CD4-positive, CD25-positive, alpha-beta regulatory T cell (primary cell): ENCODE measurements at regions not wholly inside any gene's neighbourhood (a gene's known extent, or its start where the extent isn't known, plus 50 kb on each side); places are given as distances from the start of the nearest gene placed in this dataset.

Source experiments
- ATAC-seq, 2 donors: fragments of 150-1000 bp; cut with Tn5 transposase; one replicate each; pipeline ENCODE4 v1.10.0; 2021; ENCODE audit warnings: low read depth in 2 of 2, moderate number of reproducible peaks in 2 of 2, moderate library complexity in 1 of 2
- DNase-seq, 3 donors: peaks; one replicate each; pipeline versions ENCODE4 v3.0.0 to v3.0.0-alpha.2; 2012 to 2022; ENCODE audit warnings: mixed read lengths in 1 of 3
- H3K27ac ChIP-seq: one replicate; pipeline ENCODE4 v1.7.0; 2013; ENCODE audit warnings: mild to moderate bottlenecking, low read length; ENCODE audit not compliant: insufficient read depth, poor library complexity, severe bottlenecking
- H3K27me3 ChIP-seq: one replicate; pipeline ENCODE4 v1.7.0; 2013; ENCODE audit warnings: low read length; ENCODE audit not compliant: control insufficient read depth, insufficient read depth
- H3K36me3 ChIP-seq: one replicate; pipeline ENCODE4 v1.7.0; 2013; ENCODE audit warnings: mild to moderate bottlenecking, low read length, moderate library complexity; ENCODE audit not compliant: control insufficient read depth, insufficient read depth
- H3K4me1 ChIP-seq: 2 replicates; pipeline ENCODE4 v1.7.0; 2013; ENCODE audit warnings: mild to moderate bottlenecking, low read length; ENCODE audit not compliant: insufficient read depth, control insufficient read depth, poor library complexity, severe bottlenecking
- H3K4me3 ChIP-seq: one replicate; pipeline ENCODE4 v1.7.0; 2013; ENCODE audit warnings: low read depth, mild to moderate bottlenecking, low read length, moderate library complexity
- H3K9me3 ChIP-seq, 2 experiments: 1 replicate in 1 of 2; 2 replicates in 1 of 2; pipeline ENCODE4 v1.7.0; 2013; ENCODE audit warnings: low read length in 2 of 2, mild to moderate bottlenecking in 1 of 2, moderate library complexity in 1 of 2; ENCODE audit not compliant: control insufficient read depth in 2 of 2
- H3K27ac Mint-ChIP-seq, 3 donors: one replicate each; pipeline ENCODE4 v1.8.0; 2020 to 2022; ENCODE audit warnings: mild to moderate bottlenecking in 3 of 3, mixed read lengths in 3 of 3, moderate library complexity in 2 of 3
- H3K27me3 Mint-ChIP-seq: one replicate; pipeline ENCODE4 v1.8.0; 2022; ENCODE audit warnings: mild to moderate bottlenecking, mixed read lengths
- H3K36me3 Mint-ChIP-seq: one replicate; pipeline ENCODE4 v1.8.0; 2020; ENCODE audit warnings: mixed read lengths
- H3K4me1 Mint-ChIP-seq, 4 donors: one replicate each; pipeline ENCODE4 v1.8.0; 2020 to 2022; ENCODE audit warnings: mixed read lengths in 4 of 4, mild to moderate bottlenecking in 1 of 4
- H3K4me3 Mint-ChIP-seq, 4 donors: one replicate each; pipeline ENCODE4 v1.8.0; 2020 to 2022; ENCODE audit warnings: mild to moderate bottlenecking in 4 of 4, mixed read lengths in 4 of 4, moderate library complexity in 3 of 4
- H3K9me3 Mint-ChIP-seq, 7 donors: one replicate each; pipeline ENCODE4 v1.8.0; 2020 to 2022; ENCODE audit warnings: mixed read lengths in 7 of 7, mild to moderate bottlenecking in 3 of 7, moderate library complexity in 2 of 7

GRCh38 chr3:63146154-63146553, 132.0 kb upstream of the SYNPR start:
- Histone ChIP-seq H3K36me3 (no peaks in the 10 kb centered on the region), H3K4me1 (no peaks in the 10 kb centered on the region), H3K27me3 (no peaks in the 10 kb centered on the region), H3K4me3 (no peak overlapping the region), H3K27ac (no peak overlapping the region), H3K9me3 (no peaks in the 10 kb centered on the region)
- H3K27me3 Mint-ChIP-seq: no peaks in the 10 kb centered on the region
- peaks cover 0 to 12% (median 4%) of the 10 kb centered on the region in 7 donors for H3K9me3 Mint-ChIP-seq
- H3K4me1 Mint-ChIP-seq: no peaks in the 10 kb centered on the region
- no peak overlapping the region for H3K4me3 Mint-ChIP-seq
- DNase-seq (no peak), ATAC-seq (no peak)
- H3K27ac Mint-ChIP-seq: no peak overlapping the region
- H3K36me3 Mint-ChIP-seq: no peaks in the 10 kb centered on the region

GRCh38 chr3:63150880-63151279, 127.2 kb upstream of the SYNPR start:
- Mint-ChIP-seq H3K36me3 (no peaks in the 10 kb centered on the region), H3K27ac (no peak overlapping the region), H3K9me3 (peaks cover 0 to 21% (median 0%) of the 10 kb centered on the region in 7 donors), H3K4me3 (no peak overlapping the region), H3K4me1 (no peaks in the 10 kb centered on the region), H3K27me3 (no peaks in the 10 kb centered on the region)
- no peak overlapping the region for H3K27ac ChIP-seq
- ATAC-seq (no peak), DNase-seq (no peak)
- H3K9me3 ChIP-seq: no peaks in the 10 kb centered on the region
- H3K36me3 ChIP-seq: no peaks in the 10 kb centered on the region
- H3K27me3 ChIP-seq: no peaks in the 10 kb centered on the region
- no peak overlapping the region for H3K4me3 ChIP-seq
- no peaks in the 10 kb centered on the region for H3K4me1 ChIP-seq

GRCh38 chr3:63151897-63152296, 126.2 kb upstream of the SYNPR start:
- no peaks in the 10 kb centered on the region for H3K9me3 ChIP-seq
- H3K4me1 Mint-ChIP-seq: no peaks in the 10 kb centered on the region
- H3K27ac ChIP-seq: no peak overlapping the region
- H3K4me1 ChIP-seq: no peaks in the 10 kb centered on the region
- no peak overlapping the region for H3K4me3 ChIP-seq
- H3K27ac Mint-ChIP-seq: no peak overlapping the region
- no peaks in the 10 kb centered on the region for H3K36me3 Mint-ChIP-seq
- no peaks in the 10 kb centered on the region for H3K27me3 ChIP-seq
- H3K9me3 Mint-ChIP-seq: peaks cover 0 to 22% (median 0%) of the 10 kb centered on the region in 7 donors
- no peak for DNase-seq
- no peaks in the 10 kb centered on the region for H3K36me3 ChIP-seq
- no peaks in the 10 kb centered on the region for H3K27me3 Mint-ChIP-seq
- no peak for ATAC-seq
- no peak overlapping the region for H3K4me3 Mint-ChIP-seq

GRCh38 chr3:63159764-63160163, 118.3 kb upstream of the SYNPR start:
- no peaks in the 10 kb centered on the region for H3K4me1 ChIP-seq
- DNase-seq (no peak), ATAC-seq (no peak)
- H3K27me3 Mint-ChIP-seq: no peaks in the 10 kb centered on the region
- H3K36me3 ChIP-seq: no peaks in the 10 kb centered on the region
- H3K4me3 Mint-ChIP-seq: no peak overlapping the region
- H3K36me3 Mint-ChIP-seq: no peaks in the 10 kb centered on the region
- H3K9me3 Mint-ChIP-seq: peaks cover 0 to 8% (median 0%) of the 10 kb centered on the region in 7 donors
- no peaks in the 10 kb centered on the region for H3K4me1 Mint-ChIP-seq
- no peaks in the 10 kb centered on the region for H3K27me3 ChIP-seq
- H3K4me3 ChIP-seq: no peak overlapping the region
- no peak overlapping the region for H3K27ac Mint-ChIP-seq
- peaks cover 0 to 3% of the 10 kb centered on the region in 2 experiments for H3K9me3 ChIP-seq
- H3K27ac ChIP-seq: no peak overlapping the region

GRCh38 chr3:63167113-63167512, 111.0 kb upstream of the SYNPR start:
- no peak overlapping the region for H3K27ac Mint-ChIP-seq
- no peaks in the 10 kb centered on the region for H3K4me1 Mint-ChIP-seq
- H3K4me3 Mint-ChIP-seq: no peak overlapping the region
- no peaks in the 10 kb centered on the region for H3K27me3 ChIP-seq
- no peaks in the 10 kb centered on the region for H3K27me3 Mint-ChIP-seq
- no peak for ATAC-seq
- no peak for DNase-seq
- no peaks in the 10 kb centered on the region for H3K36me3 ChIP-seq
- H3K4me3 ChIP-seq: no peak overlapping the region
- H3K9me3 ChIP-seq: no peaks in the 10 kb centered on the region
- no peak overlapping the region for H3K27ac ChIP-seq
- H3K36me3 Mint-ChIP-seq: no peaks in the 10 kb centered on the region
- no peaks in the 10 kb centered on the region for H3K4me1 ChIP-seq
- H3K9me3 Mint-ChIP-seq: peaks cover 0 to 22% (median 2%) of the 10 kb centered on the region in 7 donors

- H3K36me3 ChIP-seq: no peaks in the 10 kb centered on the region
- H3K4me1 ChIP-seq: no peaks in the 10 kb centered on the region
- Mint-ChIP-seq H3K4me1 (no peaks in the 10 kb centered on the region), H3K27ac (no peak overlapping the region), H3K4me3 (no peak overlapping the region), H3K36me3 (no peaks in the 10 kb centered on the region), H3K9me3 (peaks cover 0 to 22% (median 2%) of the 10 kb centered on the region in 7 donors), H3K27me3 (no peaks in the 10 kb centered on the region)
- H3K27me3 ChIP-seq: no peaks in the 10 kb centered on the region
- H3K9me3 ChIP-seq: no peaks in the 10 kb centered on the region
- DNase-seq (no peak), ATAC-seq (no peak)
- H3K4me3 ChIP-seq: no peak overlapping the region
- H3K27ac ChIP-seq: no peak overlapping the region
Observed at GRCh38 chr3:63168179-63168578, 109.9 kb upstream of the SYNPR start.

GRCh38 chr3:63179862-63180522, 98.1 kb upstream of the SYNPR start:
- H3K9me3 Mint-ChIP-seq: peaks cover 0 to 20% (median 5%) of the 10 kb centered on the region in 7 donors
- no peak overlapping the region for H3K4me3 Mint-ChIP-seq
- Histone ChIP-seq H3K36me3 (no peaks in the 10 kb centered on the region), H3K27me3 (no peaks in the 10 kb centered on the region), H3K9me3 (peaks cover 0 to 2% of the 10 kb centered on the region in 2 experiments), H3K27ac (no peak overlapping the region), H3K4me3 (no peak overlapping the region), H3K4me1 (no peaks in the 10 kb centered on the region)
- DNase-seq (no peak), ATAC-seq (no peak)
- no peaks in the 10 kb centered on the region for H3K27me3 Mint-ChIP-seq
- H3K36me3 Mint-ChIP-seq: no peaks in the 10 kb centered on the region
- no peaks in the 10 kb centered on the region for H3K4me1 Mint-ChIP-seq
- H3K27ac Mint-ChIP-seq: no peak overlapping the region

- no peak overlapping the region for H3K27ac ChIP-seq
- ATAC-seq: no peak
- Mint-ChIP-seq H3K4me3 (no peak overlapping the region), H3K36me3 (no peaks in the 10 kb centered on the region), H3K27me3 (no peaks in the 10 kb centered on the region), H3K27ac (no peak overlapping the region), H3K4me1 (no peaks in the 10 kb centered on the region), H3K9me3 (peaks cover 0 to 9% (median 4%) of the 10 kb centered on the region in 7 donors)
- H3K4me1 ChIP-seq: no peaks in the 10 kb centered on the region
- no peaks in the 10 kb centered on the region for H3K36me3 ChIP-seq
- no peaks in the 10 kb centered on the region for H3K27me3 ChIP-seq
- DNase-seq: no peak
- no peak overlapping the region for H3K4me3 ChIP-seq
- no peaks in the 10 kb centered on the region for H3K9me3 ChIP-seq
Observed at GRCh38 chr3:63192248-63192647, 85.9 kb upstream of the SYNPR start.
